Skeletal muscle satellite cell (primary cell): ENCODE measurements at regions not wholly inside any gene's neighbourhood (a gene's known extent, or its start where the extent isn't known, plus 50 kb on each side); places are given as distances from the start of the nearest gene placed in this dataset. TPM values are rescaled to one million over a fixed set of nuclear protein-coding genes. Genes with fewer than 3 reads are reported as not detected.

Source experiments
- H3K27me3 ChIP-seq: 2 replicates; pipeline ENCODE4 v1.7.0; 2013; ENCODE audit warnings: low read length; ENCODE audit not compliant: control insufficient read depth, insufficient read depth
- H3K36me3 ChIP-seq: 2 replicates; pipeline ENCODE4 v1.7.0; 2013; ENCODE audit warnings: mild to moderate bottlenecking, control low read depth, low read length; ENCODE audit not compliant: insufficient read depth
- H3K4me1 ChIP-seq: 2 replicates; pipeline ENCODE4 v1.7.0; 2013; ENCODE audit warnings: low read length; ENCODE audit not compliant: control insufficient read depth, insufficient read depth
- H3K4me2 ChIP-seq: 2 replicates; pipeline ENCODE4 v1.7.0; 2013; ENCODE audit warnings: mild to moderate bottlenecking, low read length
- H3K4me3 ChIP-seq: 2 replicates; pipeline ENCODE4 v1.7.0; 2013; ENCODE audit warnings: low read length
- H3K9ac ChIP-seq: 2 replicates; pipeline ENCODE4 v1.7.0; 2013; ENCODE audit warnings: mild to moderate bottlenecking, low read depth, low read length, moderate library complexity
- H3K9me3 ChIP-seq: replicated peaks from 2 replicates; pipeline ENCODE4 v1.7.0; 2013; ENCODE audit warnings: mild to moderate bottlenecking, control low read depth, low read length
- small RNA-seq: library from RNA; depleted of rRNA; stranded (forward); fragments of <200 nt; gene quantifications from one replicate; pipeline ENCODE3, GENCODE V24; 2012

DNA sequence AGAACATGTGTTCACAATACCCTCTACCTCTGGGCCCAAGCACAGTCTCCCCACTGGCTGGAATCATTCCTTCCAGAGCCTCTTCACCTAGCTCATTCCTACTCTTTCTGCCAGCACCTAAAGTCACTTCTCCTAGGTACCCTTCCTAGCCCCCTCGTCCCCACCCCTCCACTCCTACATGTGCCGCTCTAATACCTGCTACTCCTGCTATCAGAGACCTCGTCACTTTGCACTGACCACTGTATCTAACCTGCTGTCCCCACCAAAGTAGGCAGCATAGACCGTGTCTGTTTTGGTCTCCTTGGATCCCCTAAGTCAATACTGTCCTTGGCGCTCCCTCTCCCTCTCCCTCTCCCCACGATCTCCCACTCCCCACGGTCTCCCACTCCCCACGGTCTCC is 53.2 kb upstream of the PKDCC start:
- H3K27me3 ChIP-seq = peaks cover 18% of the 10 kb centered on the region
- no peak overlapping the region for H3K4me2 ChIP-seq
- H3K4me3 ChIP-seq = no peak overlapping the region
- H3K9ac ChIP-seq = no peak overlapping the region
- no peaks in the 10 kb centered on the region for H3K9me3 ChIP-seq
- H3K4me1 ChIP-seq = no peaks in the 10 kb centered on the region
- H3K36me3 ChIP-seq = no peaks in the 10 kb centered on the region

DNA sequence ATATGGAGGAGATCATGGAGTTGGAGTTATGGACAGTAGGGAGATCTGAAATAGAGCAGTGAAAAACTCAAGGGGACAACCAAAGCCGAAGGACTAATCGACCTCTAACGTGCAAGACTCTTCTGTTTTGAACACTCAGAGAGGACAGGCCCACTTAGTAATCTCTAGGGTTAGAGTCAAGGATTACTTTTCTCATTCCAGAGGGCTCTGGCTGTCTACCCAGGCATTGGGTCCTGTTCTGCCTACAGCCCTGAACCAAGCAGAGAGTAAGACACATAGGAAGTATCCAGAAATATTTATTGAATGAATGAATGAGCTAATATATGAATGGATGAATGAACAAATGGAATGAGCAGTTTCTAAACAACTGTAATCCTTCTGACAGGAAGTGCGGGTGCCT is 50.3 kb upstream of the PKDCC start:
- Histone ChIP-seq H3K9ac (no peak overlapping the region), H3K4me3 (no peak overlapping the region), H3K4me1 (no peaks in the 10 kb centered on the region), H3K4me2 (no peak overlapping the region), H3K9me3 (no peaks in the 10 kb centered on the region), H3K36me3 (no peaks in the 10 kb centered on the region), H3K27me3 (peaks cover 35% of the 10 kb centered on the region)

Small RNA genes lying in the stretch of these regions (small RNA-seq; reads per million reads assigned to genes)
- gene RF00019 (not detected), gene RNU4-63P (not detected)
